ENCODE measurements at regions not wholly inside any gene's neighbourhood (a gene's known extent, or its start where the extent isn't known, plus 50 kb on each side); places are given as distances from the start of the nearest gene placed in this dataset.
"Not testable (repeated sequence)": the region's sequence is repeated elsewhere in the genome, so short reads cannot be mapped to it uniquely, and the experiment has no call there.

DNA sequence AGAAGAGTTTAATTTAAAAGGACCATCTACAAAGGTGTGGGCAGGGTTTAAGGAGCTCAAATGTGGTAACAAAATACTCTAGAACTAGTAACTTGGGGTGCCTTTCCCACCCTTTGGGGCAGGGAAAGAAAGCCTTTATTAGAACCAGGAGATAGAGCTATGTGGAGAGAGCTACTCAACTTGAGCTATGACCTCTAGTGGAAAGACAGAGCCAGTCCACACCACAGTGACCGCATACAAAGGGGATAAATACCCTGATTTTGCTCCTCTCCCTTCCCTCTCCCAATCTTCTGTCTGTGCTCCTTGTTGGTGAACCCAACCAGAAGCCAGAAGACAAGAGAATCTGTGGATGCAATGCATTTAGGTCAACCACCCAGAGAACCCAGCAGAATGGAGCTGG is 54.4 kb upstream of the JAK1 start:
- DNase-seq (ENCODE audit: low spot score), result no peak

DNA sequence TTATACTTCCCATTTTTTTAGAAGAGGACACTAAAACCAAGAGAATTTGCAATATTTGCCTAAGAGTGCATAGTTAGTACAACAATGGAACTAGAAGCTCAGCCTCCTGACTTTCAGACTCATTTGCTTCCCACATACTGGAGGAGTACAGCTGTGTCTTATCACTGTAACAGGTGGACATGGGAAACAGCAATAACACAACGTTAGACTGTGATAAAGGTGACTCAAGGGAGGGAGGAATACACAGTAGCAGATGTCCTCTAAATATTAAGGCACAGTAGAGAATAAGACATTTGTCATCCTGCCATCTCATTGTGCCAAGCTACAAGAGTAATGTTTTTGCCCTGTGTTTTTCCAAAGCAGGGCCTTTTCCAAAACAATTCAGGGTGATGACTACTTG is 55.4 kb upstream of the JAK1 start:
- DNase-seq (ENCODE audit: low spot score), result no peak

DNA sequence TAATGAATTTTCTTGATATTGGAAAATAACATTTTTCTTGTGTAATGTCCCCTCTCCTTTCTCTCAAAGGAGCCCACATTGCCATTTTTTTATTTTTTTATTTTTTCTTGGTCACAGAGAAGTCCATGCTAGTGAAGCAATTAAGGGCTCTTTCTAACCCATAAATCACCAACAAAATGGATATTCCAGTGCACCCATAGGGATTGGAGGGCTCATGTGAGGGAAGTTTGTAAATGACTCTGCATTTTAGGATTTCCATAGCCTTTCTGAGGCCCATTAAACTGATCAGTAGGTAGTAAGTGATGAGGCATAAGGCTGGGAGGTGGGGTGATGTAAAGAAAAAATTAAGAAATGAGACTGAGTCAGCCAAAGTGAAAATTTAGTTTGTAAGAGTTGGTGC is 55.9 kb upstream of the JAK1 start:
- no peak for DNase-seq (ENCODE audit: low spot score)

DNA sequence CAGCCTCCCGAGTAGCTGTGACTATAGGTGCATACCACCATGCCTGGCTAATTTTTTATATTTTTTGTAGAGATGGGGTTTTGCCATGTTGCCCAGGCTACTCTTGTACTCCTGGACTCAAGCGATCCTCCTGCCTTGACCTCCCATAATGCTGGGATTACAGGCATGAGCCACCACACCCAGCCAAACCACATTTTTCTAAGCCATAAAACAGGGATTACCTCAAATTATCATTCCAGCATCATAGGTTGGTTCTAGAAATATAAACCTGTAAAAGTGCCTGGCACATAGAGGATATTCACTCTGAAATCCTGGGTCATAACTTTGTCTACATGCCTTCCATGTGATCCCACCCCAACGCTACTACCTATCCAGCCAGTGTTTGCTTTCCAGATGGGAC is 59.4 kb upstream of the JAK1 start:
- DNase-seq (ENCODE audit: low spot score), result no peak

DNA sequence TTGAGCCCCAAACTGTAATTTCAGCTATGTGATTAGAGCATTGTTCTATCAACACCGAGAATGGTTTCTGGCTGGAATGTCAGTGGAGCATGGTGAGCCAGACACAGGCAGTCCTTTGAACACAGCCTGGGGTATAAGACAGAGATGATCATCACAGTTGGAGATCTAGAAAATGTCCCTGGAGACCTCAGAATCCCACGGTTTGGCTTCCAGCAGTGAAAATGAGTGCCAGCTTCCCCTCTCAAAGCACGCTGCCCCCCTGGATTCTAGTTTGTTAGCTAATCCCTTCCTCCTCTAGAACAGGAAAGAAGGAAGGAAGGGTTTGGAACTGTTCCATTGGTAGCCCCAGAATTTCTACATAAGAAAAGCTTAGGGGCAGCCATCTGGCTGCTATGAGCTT is 59.9 kb upstream of the JAK1 start:
- no peak for DNase-seq (ENCODE audit: low spot score)

DNA sequence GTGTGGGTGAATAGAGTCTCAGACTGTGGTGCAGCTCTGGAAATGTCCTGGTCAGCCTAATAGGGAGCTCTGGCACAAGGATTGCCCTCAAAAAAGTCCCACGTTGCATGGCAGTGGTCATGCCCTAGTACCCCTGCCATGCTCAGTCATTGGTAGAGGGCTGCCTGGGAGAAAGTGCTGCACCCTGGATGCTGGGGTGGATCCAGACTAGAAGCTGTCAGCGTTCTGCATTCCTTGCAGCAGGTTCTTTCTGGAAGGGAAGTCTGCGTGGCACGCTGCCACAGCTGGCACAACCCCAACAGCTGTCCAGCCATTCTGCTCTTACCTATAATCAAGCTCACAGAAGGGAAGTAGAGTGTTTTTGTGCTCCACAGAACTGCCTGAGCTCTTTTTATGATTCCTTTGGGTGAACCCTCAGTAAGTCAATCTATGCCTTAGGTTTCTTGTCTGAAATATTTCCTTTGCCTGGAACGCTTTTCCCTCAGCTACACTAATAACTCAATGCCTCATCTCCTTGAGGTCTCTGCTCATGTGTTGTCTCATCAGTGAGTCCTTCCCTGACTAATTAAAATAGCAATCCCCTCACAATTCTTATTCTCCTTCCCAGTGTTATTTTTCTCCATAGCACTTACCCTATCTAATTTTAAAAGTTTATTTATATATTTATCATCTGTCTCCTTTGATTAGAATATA is 61.5 kb upstream of the JAK1 start:
- DNase-seq (ENCODE audit: low spot score), result no peak

DNA sequence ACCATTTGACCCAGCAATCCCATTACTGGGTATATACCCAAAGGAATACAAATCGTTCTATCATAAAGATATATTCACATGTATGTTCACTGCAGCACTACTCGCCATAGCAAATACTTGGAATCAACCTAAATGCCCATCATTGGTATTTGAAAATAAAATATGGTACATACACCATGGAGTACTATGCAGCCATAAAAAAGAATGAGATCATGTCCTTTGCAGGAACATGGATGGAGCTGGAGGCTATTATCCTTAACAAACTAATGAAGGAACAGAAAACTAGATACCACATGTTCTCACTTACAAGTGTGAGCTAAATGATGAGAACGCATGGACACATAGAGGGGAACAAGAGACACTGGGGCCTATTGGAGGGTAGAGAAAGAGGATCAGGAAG is 63.1 kb upstream of the JAK1 start:
- DNase-seq (ENCODE audit: low spot score), result not testable (repeated sequence)

DNA sequence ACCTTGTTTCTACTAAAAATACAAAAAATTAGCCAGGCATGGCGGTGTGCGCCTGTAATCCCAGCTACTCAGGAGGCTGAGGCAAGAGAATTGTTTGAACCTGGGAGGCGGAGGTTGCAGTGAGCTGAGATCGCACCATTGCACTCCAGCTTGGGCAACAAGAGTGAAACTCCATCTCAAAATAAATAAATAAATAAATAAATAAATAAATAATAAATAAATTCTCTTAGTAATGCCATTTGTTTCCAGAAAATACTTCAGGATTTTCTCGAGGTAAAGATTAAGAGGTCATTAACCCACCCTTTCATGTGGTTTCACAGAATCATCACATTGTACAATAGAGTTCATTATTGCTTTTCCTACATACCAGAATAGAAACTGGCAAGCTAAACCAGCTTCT is 68.5 kb upstream of the JAK1 start:
- not testable (repeated sequence) for DNase-seq (ENCODE audit: low spot score)

DNA sequence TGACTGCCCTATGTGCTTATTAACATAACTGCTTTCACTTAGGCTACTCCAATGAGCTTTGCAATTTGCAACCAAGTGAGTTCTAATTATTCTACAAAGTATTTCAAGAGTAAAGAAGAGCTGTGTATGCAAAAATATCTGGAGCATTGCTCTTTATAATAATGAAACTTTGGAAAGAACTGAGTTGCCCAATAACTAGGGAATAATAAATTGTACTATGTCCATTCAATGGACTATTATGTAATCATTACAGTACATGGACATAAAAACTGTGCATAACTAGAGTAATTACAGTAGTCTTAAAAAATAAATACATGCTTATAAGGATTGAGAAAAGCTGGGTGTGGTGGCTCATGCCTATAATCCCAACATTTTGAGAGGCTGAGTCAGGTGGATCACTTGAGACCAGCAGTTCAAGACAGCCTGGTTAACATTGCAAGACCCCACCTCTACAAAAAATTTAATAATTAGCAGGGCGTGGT is 70.3 kb upstream of the JAK1 start:
- DNase-seq (ENCODE audit: low spot score), result no peak

DNA sequence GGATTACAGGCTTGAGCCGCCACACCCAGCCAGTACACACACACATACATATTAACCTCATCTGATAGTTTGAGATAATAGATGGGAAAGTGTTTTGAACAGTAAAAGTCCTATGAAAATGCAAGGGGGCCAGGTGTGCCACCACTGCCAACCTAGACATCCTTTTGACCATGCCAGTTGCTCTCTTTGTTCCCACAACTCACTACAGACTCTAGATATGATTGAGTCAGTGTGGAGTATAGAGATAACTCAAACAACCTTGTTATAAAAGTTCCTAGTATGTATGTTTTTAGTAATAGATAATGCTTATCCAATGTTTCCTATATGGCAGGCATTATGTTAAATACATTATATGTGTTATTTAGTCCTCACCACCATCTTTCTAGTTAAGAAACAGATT is 72.7 kb upstream of the JAK1 start:
- no peak for DNase-seq (ENCODE audit: low spot score)

DNA sequence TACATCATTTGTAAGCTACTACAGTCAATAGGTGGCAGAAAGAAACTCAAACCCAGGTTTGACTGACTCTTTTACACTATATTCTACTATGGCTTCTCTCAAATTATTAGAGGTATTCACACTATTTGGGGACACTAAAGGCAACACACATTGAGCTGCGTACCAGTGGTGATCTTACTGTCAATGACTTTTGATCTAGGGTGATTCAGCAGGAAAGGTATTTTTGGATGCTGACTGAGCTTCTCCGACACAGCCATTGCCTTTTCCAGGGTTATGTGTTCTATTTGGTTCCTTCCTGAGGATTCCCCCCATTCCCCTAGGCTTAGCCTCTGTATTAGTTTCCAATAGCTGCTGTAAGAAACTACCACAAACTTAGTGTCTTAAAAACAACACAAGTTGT is 73.2 kb upstream of the JAK1 start:
- DNase-seq (ENCODE audit: low spot score), result no peak

DNA sequence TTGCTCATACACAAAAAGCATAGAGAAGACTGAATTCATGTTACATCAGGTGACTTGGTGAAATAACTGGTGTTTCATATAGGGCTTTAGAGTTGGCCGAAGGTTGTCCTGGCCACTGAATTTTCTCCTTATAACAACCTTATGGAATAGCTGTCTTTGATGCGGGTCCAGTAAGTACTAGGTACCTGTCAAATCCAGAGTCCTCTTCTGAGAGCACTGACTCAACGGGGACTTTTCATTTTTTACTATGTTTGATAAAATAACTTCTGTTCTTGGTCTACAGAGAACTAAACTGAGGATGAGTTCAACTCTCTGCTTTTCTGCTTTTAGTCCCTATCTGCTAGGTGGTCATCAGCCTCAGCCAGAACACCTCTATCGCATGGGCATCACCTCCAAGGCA is 76.1 kb upstream of the JAK1 start:
- no peak for DNase-seq (ENCODE audit: low spot score)

DNA sequence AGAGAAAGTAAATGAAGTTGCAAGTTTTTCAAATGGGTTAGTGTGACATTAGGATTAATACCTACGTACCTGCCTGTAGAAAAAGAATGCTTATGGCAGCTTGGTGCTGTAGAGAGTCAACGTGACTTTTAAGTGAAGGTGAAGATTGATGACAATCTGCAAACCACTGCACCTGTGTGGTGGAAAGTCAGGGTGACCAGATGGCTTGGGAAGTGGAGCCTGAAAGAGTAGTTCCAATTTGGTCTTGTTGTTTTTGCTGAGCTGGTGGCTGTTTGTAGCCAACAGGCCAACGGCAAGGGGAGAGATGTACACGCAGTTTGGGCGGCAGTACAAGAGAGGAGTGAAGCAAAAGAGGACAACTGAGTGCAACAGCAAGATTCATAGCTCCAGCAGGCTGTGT is 78.1 kb upstream of the JAK1 start:
- DNase-seq (ENCODE audit: low spot score), result no peak

DNA sequence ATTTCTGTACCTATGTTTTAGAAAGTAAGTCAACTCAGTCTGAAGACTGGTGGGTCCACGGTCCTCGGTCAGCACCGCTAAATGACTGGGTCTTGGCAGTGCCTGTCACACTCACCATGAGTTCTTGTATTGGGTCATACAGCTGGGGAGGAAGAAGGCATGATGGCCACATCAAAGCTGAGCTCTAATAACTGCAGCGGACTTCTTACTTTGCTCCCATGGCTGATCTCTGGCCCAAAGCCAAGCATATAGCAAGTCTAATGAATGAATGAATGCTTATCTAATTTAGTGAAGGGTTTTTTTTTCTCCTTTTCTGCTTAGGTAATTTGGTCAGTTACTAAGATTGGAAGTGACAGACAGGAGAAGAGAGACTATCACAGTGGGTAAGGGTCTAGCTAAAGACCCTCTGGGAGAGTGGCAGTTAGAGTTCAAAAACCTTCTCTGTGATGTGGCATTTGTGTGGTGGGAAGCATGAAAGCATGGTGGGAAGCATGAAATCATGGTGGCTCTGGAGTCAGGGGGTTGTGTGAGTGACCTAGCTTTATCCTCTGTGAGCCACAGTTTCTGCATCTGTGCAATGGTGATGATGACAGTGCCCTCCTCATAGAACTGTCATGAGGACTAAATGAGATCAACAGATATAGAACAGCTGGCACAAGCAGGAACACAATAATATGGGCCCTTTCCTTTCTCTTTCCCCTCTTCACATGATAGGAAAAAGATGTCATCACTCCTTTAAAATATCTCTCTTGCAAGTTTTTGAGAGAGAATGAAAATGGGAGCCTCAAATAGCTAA is 78.9 kb upstream of the JAK1 start:
- DNase-seq (ENCODE audit: low spot score), result no peak

DNA sequence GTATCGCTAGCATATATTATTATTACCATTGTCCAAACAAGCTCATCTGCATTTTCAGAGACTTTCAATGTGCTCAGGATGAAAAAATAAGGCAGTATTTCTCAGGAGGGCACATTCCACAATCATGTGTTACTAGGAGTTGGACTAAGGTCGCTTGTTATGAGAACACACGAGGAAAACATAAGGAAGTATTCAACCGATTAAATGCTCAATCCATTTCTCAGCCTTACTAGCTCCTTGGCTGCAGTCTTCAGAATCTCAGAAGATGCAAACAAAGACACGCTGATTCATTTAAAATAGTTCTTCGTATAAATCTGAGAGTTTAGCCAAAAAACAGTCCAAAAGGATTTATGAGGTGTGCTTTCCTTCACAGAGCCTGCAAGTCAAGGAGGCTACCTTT is 82.0 kb upstream of the JAK1 start:
- DNase-seq (ENCODE audit: low spot score), result no peak

DNA sequence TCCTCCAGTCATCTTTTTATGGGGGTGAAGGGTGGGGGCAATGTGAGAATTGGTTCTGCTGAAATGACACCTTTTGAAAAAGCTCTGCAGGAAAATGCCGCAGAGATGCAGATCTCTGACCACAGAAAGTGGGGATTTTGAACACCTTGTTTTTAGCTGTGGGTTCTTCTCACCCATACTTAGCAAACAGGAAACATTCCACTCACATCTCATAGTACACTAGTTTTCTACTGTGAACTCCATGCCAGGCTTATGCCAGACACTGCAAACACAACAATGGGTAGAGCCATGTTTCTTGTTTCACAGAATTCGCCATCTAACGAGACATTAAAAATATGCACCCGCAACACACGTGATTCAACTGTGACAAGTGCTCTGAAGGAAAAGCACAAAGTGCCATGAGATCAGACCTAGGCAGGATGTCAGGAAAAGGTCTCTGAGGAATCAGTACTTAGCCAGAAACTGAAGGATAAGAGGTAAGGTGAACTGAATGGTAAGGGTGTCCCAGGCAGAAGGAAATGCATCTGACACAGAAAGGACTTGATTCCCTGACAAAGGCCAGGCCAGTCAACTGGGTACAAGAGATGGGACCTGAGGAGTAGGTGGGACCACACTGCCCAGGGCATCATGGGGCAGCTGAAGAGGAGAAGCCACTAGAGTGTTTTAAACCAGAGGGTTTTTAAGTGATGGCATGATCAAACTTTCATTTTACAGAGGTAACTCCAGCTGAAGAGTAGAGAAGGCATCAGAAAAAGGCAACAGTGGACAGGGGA is 83.8 kb upstream of the JAK1 start:
- peak; percentile 38 for DNase-seq (ENCODE audit: low spot score)

DNA sequence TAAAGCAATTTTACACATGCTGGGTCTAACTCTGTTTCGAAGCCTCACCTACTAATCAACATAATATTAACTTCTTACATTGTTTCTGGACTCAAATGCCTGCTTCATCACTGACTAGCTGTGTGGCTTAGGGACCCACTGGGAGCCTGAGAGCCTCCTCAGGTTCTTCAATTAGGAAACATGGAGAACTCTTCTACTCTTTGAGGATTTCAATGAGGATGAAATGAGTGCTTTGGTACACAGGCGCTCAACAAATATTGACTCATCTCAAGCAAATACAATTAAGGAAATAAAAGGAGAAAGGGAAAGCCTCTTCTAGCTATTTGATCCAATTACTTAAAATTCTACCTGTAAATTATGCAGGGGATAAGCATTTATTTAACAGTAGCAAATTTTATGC is 84.4 kb upstream of the JAK1 start:
- no peak for DNase-seq (ENCODE audit: low spot score)

DNA sequence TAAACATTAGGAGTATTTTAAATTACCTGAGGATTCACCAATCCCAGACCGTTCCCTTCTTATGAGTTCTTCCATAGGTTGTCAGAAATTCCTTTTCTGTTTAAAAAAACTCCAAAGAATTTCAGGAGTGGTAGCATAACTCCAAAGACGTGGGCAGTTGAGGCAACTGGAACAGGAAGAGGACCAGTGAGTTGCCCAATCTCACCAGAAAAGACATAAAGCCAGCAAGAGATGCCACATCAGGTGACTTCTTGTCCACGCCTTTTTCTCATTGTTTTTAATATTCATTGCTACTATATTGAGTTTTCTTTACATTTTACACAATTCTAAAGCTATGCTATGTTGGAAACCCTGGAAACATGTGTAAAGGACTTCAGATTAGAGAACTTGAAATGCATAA is 88.1 kb upstream of the JAK1 start:
- no peak for DNase-seq (ENCODE audit: low spot score)

DNA sequence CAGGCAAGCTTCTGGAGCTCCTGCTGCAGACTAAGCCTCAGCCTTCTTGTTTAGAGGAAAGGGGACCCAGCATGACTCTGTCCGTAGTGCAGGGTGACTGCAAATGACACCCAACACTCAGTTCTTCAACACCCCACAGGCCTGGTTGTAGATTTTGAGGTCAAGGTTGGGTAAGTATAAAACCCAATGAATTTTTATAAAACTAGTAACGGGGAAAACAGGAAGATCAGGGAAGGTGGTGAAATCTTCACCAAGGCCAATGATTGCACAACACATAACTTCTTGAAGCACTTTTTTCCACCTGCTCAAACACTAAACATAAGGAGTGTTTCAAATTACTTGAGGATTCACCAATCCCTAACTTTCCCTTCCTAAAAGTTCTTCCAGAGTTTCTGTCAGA is 89.4 kb upstream of the JAK1 start:
- no peak for DNase-seq (ENCODE audit: low spot score)

DNA sequence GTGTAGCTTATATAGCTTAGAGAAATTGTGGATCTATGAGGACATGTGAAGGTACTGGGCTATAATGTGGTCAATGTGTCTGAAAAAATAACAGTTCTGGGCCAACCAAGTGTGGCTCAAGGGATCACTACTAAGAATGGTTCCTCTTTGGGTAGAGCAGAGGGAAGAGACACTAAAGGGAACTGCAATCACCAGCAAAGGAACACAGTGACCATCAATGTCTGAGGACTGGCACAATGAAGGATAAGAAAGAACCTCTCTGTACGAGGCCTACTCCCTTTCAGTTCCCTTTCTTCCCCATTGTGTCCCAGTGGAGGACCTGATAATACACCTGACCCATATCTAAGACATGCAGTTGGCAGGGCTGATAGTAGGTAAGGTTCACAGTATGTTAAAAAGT is 89.9 kb upstream of the JAK1 start:
- no peak for DNase-seq (ENCODE audit: low spot score)

DNA sequence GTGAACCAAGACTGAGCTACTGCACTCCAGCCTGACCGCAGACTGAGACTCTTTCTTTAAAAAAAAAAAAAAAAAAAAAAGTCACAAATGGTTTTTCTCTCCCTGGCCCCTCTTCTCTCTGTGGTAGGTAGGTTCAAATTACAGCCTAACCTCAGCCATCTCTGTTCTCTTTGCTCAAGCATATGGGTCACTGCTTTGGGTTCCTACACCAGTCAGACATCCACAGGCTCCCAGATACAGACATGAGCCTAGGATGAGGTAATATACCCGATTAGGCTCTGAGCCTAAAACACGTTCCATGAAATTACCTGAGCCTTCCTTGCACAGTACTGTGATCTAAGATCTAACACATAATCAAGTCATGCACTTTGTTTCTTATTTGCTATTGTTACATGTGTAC is 90.5 kb upstream of the JAK1 start:
- DNase-seq (ENCODE audit: low spot score), result no peak

DNA sequence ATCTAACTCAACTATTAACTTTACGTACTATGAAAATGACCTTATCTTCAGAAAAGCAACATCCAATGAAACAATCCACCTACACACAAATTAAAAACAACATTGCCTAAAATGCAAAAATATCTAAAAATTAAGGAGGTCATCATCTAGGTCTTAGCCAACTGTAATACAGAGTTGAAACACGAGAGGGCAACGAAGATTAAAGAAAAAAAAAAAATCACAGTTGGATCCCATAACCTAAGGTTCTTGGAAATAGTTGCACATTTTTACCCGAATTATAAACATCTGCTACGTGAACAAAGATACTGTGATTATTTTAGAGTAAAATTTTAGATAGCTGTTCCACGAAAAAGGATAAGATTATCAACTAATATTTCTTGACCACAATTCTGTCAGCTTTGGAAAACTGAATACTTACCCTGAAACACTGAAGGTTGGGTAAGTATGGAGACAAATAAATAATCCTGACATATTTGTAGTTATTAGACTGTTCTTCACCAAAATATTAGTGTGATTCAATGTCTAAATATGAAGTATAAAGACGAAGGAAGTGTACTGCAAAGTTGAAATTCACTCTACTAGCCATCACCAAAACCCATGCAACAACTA is 88.0 kb upstream of the AK4 start:
- no peak for DNase-seq (ENCODE audit: low spot score)

DNA sequence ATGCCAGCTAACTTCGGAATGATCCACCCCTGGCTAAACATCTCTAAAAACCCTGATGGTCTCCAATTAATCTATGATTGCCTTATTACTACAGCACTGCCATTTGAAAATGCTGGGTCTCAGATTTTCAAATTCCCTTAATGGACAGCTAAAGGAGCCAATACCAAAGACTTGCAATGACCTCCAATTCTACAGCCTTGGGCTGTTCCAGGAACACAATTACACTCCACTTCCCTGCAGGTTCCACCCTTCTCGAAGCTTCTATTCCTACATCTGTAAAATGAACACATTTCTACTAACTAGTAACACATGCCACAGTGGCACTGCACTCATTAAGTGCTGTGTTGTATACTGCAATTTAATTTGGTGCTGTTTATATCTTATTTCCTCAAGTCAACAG is 85.7 kb upstream of the AK4 start:
- DNase-seq (ENCODE audit: low spot score), result no peak

Data from CD4-positive, alpha-beta T cell treated with Interleukin-6 at 100 ng/mL for 8 hours (primary cell).